ENCODE measurements at regions not wholly inside any gene's neighbourhood (a gene's known extent, or its start where the extent isn't known, plus 50 kb on each side); places are given as distances from the start of the nearest gene placed in this dataset.

DNA sequence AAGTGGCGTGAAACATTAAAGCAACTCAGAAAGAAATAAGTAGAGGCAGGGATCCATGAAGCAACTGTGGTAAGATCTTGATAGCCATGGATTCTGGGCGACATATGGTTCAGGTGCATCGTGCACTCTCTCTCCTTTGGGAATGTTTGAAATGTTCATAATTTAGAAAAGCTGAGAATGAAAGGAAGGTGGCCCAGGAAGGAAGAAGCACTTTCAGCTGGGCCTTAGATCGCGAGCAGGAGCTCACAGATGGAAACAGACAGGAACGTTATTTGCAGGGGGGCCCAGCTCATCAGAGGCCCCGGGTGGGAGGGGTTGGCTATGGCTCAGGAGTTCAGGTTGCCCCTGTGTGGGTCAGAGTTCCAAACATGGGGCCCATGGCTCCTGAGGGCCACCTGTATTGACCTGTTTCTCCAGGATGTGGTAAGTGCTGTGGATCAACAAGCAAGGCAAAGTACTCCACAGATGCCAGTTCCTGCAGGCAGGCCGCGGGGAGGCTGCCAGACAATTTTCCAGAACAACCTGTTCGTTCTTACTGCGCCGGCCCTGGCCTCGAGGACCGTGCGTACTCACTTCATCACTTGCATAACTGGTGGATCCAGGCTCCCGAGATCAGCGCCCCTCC lies 253.2 kb downstream of the TOMM20 start:
- CTCF ChIA-PET: no interaction called here
- no peaks in the 10 kb centered on the region for H3K27me3 ChIP-seq (ENCODE audit: control insufficient read depth, insufficient read depth, low read length)
- H3K27ac ChIP-seq (ENCODE audit: low read depth, low read length): no peak overlapping the region
- POLR2A ChIA-PET: no interaction called here
- H3K9me3 ChIP-seq (ENCODE audit: control insufficient read depth, insufficient read depth, low read length): no peaks in the 10 kb centered on the region; the same call in 1 of the 2 replicates
- H3K4me3 ChIP-seq (ENCODE audit: low read depth, low read length): no peak overlapping the region
- TF ChIP-seq, protein P1, sequence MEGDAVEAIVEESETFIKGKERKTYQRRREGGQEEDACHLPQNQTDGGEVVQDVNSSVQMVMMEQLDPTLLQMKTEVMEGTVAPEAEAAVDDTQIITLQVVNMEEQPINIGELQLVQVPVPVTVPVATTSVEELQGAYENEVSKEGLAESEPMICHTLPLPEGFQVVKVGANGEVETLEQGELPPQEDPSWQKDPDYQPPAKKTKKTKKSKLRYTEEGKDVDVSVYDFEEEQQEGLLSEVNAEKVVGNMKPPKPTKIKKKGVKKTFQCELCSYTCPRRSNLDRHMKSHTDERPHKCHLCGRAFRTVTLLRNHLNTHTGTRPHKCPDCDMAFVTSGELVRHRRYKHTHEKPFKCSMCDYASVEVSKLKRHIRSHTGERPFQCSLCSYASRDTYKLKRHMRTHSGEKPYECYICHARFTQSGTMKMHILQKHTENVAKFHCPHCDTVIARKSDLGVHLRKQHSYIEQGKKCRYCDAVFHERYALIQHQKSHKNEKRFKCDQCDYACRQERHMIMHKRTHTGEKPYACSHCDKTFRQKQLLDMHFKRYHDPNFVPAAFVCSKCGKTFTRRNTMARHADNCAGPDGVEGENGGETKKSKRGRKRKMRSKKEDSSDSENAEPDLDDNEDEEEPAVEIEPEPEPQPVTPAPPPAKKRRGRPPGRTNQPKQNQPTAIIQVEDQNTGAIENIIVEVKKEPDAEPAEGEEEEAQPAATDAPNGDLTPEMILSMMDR (IDR thresholded peaks at IDR 0.05; ENCODE audit: low read depth, low read length): no peak
- DNase-seq (ENCODE audit: low read depth, low spot score): no peak

DNA sequence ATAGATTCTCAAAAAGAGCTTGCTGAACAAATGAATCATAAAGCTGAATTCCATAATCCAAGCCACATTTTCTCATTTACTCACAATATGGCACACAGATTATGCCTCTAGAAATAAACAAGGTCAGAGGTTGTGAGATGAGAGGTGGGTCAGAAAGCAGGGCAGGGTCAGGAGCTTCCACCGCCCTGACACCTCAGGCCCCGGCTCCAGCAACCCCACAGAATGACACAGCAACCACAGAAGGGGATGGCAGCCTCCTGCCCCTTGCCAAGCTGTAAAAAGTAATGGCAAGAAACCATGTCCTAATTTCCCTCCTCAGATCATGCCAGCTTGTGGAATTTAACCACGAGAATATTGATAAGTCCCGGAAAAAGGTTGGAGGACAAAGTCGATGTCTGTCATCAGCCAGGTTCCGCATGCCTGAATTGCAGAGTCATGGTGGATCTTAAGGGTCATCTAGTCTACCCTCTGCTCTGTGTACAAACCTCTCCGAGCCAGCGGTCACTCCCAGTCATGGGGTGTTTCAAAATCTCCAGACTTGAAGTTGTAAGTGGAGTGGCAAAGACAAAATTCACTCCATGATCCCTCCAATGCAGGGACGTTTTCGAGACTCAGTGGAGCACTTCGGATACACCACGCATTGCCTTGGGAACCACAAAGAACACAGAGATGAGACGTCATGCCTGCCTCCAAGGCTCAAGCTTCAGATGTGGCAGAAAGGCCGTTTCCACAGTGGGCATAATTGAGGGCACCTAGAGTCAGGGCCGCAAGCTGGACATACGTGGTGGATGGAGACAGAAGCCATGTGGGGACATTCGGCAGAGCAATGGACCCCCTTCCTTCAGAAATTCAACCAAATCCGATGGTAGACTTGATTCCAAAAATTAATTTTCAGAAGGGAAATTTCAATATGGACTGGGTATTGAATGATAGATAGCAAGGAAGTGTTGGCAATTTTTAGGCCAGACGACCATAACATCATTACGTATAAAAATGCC lies 254.0 kb downstream of the TOMM20 start:
- TF ChIP-seq, protein P1 (IDR thresholded peaks at IDR 0.05; ENCODE audit: low read depth, low read length): no peak
- ChIA-PET CTCF (no interaction called here), POLR2A (no interaction called here)
- no peak overlapping the region for H3K27ac ChIP-seq (ENCODE audit: low read depth, low read length)
- no peaks in the 10 kb centered on the region for H3K27me3 ChIP-seq (ENCODE audit: control insufficient read depth, insufficient read depth, low read length)
- DNase-seq (ENCODE audit: low read depth, low spot score): no peak
- H3K4me3 ChIP-seq (ENCODE audit: low read depth, low read length): no peak overlapping the region
- no peaks in the 10 kb centered on the region; the same call in 1 of the 2 replicates for H3K9me3 ChIP-seq (ENCODE audit: control insufficient read depth, insufficient read depth, low read length)

GRCh38 chr1:234871710-234872271 lies 256.8 kb downstream of the TOMM20 start:
- ChIA-PET CTCF (no interaction called here), POLR2A (no interaction called here)
- TF ChIP-seq, protein P1 (IDR thresholded peaks at IDR 0.05; ENCODE audit: low read depth, low read length): no peak
- no peak overlapping the region for H3K27ac ChIP-seq (ENCODE audit: low read depth, low read length)
- no peak for DNase-seq (ENCODE audit: low read depth, low spot score)
- H3K9me3 ChIP-seq (ENCODE audit: control insufficient read depth, insufficient read depth, low read length): no peaks in the 10 kb centered on the region; the same call in 1 of the 2 replicates
- no peaks in the 10 kb centered on the region for H3K27me3 ChIP-seq (ENCODE audit: control insufficient read depth, insufficient read depth, low read length)
- H3K4me3 ChIP-seq (ENCODE audit: low read depth, low read length): no peak overlapping the region

- DNase-seq (ENCODE audit: low read depth, low spot score): no peak
- no peaks in the 10 kb centered on the region for H3K27me3 ChIP-seq (ENCODE audit: control insufficient read depth, insufficient read depth, low read length)
- POLR2A ChIA-PET: no interaction called here
- no peak overlapping the region for H3K27ac ChIP-seq (ENCODE audit: low read depth, low read length)
- no peak overlapping the region for H3K4me3 ChIP-seq (ENCODE audit: low read depth, low read length)
- TF ChIP-seq, protein P1 (IDR thresholded peaks at IDR 0.05; ENCODE audit: low read depth, low read length): no peak
- no peaks in the 10 kb centered on the region; the same call in 1 of the 2 replicates for H3K9me3 ChIP-seq (ENCODE audit: control insufficient read depth, insufficient read depth, low read length)
- CTCF ChIA-PET: no interaction called here
These were observed 257.5 kb downstream of the TOMM20 start for GRCh38 chr1:234871039-234871709.

All from AG04450 (cell line).